ENCODE measurements at regions not wholly inside any gene's neighbourhood (a gene's known extent, or its start where the extent isn't known, plus 50 kb on each side); places are given as distances from the start of the nearest gene placed in this dataset.

DNA sequence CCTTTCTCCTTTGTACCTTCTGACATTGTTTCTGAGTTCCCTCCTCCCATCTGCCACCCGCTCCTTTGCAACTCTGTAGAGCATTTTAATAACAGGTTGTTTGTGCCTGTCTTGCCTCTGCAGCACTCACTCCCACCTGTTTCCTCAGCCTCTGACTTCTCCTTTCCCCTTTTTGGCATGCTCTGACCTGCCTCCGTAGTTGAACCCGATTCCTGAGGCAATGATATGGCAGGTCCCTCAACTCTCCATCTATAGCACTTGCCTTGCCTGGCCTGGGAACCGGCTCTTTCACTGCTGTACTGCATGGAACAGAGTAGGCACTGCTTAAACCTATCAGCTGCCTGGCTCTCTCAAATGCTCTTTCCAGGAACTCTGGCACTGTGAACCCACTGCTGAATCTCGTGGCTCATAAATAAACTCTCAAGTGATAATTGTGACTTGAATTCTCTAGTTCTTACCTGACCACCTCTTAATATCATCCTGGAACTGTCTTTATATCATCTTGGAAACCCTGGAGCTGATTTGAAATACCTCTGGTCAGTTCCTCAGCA, 50.3 kb downstream of the UTRN start:
- no peak for DNase-seq

DNA sequence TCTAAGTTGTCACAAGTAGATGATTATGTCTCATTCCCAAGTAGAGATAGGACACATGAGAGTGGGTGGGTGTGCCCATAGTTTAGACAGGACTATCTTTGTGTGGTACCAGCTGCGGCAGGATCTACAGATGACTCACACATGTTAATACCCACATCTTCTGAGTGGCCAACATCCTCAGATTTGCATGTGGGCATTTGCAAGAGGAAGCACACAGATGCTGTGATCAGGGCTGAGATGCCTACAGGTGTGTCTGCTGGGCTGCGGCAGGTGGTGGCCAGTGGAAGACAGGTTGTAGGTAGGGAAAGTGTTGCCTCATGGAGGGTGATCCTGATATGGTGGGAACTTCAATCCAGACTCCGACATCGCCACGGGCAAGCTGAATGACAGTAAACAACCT, 50.8 kb downstream of the UTRN start:
- peak; percentile 28 for DNase-seq

DNA sequence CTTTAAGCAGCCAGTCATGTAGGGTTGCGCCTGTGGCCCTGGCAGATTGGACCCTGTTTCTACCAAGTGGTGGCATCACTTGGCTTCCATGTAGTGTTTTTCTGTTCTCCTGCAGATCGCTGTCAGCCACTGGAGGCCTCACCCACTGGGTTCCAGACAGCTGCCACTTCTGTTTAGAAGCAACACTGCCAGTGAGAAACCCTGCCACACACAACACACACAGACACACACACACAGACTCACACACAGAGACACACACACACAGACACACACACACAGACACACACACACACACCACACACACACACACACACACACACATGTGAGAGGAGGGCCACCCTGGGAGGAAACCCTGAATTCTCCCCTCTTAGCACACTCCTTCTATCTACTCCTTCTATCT, 51.8 kb downstream of the UTRN start:
- no peak for DNase-seq

DNA sequence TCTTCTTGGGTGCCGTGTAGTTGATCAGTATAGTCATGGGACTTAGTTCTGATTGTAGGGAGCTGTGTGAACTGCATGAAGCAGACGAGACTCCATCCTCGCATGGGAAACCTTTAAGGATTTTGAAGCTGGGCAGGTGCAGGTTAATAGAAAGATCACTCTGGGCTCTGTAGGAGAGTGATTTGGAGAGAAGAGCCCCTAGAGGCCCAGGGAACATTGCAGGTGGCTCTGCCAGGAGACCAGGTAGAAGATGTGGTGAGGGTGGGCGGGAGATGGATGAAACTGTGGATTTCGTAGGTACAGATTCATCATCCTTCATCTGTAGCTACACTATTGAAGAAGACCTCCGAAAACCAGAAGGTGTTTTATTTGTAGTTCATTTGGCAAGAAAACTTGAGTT, 53.3 kb downstream of the UTRN start:
- DNase-seq: no peak

DNA sequence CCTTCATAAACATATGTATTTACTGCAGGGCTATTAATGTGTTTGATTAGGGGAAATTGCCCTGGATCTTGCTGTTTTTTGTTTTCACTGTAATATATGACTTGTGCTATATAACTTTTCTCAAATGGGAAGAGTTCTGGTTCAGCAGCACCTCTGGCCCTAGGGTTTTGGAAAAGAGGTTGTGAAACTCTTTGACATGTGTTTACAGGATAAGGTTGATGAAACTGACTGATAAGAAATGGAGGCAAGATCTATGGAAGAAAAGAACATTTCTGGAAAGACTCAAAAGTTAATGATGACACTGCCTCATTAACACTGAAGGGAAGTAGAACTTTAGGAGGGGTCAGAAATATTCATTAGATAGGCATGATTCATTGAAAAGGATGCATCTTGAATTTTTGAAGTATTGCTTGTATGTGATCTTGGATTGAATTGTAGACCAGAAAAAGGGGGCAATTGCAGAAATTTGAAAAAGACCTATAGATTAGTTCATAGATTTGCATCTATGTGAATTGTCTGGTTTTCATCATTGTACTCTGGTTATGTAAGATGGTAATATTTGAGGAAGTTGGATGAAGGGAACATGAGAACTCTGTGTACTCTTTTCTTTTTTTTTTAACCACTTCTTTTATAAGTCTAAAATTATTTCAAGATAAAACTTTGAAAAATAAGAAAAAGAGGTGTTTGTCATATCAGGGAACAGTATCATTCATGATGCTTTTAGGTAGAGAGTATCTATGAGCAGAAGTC, 54.0 kb downstream of the UTRN start:
- peak; percentile 30 for DNase-seq

DNA sequence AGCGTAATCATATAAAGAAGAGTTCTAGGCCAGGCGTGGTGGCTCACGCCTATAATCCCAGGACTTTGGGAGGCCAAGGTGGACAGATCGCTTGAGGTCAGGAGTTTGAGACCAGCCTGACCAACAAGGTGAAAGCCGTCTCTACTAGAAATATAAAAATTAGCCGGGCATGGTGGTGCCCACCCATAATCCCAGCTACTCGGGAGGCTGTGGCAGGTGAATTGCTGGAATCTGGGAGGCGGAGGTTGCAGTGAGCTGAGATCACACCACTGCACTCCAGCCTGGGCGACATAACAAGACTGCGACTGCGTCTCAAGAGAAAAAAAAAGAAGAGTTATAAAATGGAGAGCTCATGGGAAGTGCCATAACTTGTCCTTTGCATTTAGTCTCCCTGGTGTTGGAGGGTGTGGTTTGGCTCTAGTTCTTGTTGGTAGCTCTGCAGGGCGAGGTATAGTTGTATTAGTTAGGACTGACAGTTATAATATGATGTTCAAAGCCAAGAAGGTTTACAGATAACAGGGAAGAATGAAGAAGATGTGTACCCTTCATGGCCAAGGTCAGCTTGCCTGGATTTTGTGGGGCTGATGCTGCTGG, 54.8 kb downstream of the UTRN start:
- DNase-seq: no peak

DNA sequence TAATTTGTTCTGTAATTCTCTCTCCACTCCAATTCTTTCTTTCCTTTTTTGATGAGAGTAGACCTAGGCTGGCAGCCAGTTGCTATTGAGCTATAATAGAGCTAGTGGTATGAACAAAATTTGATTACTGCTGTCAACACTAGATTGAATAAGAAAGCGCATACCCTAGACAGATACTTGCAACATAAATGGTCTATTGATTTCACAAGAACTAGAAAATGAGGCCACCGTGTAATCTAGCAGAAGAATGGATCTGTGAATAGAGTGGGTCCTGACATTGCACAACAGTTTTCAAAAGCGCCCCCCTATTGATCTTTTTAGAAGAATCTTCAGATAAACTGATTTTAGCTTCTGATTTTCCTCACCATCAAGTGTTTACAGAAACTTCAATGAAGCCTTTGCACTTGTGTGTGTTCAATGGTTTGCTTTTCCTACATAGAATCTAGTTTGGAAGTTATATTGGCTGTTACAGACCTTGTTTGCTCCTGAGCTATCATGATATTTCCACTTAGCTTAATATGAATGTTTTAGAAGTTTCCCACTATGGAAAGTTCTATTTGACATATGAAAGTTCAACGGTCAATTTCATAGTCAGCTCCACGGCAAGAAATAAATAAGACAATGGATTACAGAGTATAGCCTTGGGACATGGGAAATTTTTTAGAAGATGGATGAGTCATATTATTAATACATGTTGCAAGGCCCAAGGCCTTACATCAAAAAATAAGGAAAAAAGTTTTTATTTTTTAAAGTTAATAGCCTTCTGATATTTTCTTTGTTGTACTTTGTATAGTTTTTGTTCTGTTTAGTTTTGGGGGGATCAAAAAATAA, 55.6 kb downstream of the UTRN start:
- peak; percentile 35 for DNase-seq

DNA sequence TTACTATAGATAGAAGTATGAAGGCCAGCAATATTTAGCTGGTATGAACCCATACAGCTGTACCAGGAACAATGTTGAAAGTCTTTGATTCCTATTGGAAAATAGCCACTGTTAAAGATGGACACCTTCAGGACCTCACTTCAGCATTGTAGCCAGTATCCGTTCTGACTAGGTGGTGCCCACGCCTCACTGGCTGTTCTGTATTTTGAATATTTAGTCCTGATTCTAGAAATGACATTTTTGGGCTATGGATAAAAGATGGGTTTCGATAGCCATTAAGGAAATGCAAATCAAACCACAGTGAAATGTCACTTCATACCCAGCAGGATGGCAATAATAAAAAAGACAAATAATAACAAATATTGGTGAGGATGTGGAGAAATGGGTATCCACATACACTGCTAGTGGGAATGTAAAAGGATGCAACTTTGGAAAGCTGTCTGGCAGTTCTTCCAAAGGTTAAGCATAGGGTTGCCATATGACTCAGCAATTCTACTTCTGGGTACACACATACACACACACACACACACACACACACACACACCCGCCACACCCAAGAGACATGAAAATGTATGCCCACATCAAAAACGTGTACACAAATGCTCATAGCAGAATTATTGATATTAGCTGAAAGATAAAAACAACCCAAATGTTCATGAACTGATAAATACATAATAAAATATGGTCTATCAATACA, 56.8 kb downstream of the UTRN start:
- no peak for DNase-seq

DNA sequence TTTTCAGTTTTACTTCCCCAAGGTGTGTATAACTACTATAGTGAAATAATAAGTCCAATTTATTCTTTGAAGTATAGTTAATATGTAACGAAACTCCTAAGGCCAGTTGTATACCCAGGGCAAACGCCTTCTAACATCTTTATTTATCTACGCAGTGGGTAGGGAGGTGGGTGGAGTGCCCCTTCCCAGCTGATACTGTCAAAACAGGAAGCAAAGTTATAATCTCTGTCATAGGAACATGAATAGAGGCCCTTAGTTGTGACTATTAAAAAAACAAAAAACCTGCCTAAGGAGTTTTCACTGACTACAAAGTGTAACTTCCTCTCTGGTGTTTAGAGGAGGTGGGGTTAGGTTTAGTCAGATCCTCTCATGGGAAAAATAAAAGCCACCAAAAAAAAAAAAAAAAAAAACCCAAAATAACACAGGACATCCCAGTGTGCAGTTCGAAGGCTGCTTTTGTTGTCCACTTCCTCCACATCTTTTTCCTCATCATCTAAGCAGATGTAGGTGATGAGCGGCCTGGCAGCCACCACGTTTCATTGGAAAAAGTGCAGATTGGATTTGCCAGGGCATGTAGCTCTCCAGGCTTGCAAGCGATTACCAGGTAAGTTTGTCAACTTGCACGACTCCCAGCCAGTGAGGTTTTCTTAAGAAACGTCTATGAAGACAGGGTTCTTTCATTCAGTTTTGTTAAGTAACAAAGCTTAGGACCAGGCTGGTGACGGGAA, 58.7 kb downstream of the UTRN start:
- DNase-seq: peak; percentile 63

DNA sequence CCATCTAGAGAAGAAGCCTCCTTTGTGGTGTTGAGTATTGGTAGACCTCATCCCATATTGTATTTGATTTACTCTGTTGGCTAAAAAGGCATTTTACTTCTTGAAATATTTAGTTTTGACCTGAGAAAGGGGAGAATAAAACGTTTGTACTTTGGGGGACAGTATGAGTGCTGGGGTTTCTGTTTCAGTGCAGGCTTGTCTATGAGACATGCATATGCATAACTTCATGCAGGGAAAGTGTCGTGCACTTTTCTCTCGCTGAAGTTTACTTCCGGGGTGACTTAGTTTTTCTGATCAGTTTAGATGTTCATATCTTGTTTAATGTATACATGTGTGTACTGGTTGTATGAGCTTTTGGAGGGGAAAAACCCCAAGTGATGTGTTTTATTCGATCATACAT, 59.5 kb downstream of the UTRN start:
- no peak for DNase-seq

DNA sequence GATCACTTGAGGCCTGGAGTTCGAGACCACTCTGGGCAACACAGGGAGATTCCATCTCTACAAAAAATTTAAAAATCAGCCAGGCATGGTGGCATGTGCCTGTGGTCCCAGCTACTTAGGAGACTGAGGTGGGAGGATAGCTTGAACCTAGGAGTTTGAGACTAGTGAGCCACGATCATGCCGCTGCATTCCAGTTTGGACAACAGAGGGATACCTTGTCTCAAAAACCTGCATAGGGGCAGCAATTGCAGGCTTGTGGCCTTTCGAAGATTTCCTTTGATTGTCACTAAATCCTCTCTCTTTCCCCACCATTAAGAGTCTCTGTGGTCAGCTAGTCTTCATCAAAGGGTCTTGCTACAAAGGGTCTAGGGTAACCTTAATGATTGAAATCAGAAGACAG, 60.3 kb downstream of the UTRN start:
- DNase-seq: no peak

DNA sequence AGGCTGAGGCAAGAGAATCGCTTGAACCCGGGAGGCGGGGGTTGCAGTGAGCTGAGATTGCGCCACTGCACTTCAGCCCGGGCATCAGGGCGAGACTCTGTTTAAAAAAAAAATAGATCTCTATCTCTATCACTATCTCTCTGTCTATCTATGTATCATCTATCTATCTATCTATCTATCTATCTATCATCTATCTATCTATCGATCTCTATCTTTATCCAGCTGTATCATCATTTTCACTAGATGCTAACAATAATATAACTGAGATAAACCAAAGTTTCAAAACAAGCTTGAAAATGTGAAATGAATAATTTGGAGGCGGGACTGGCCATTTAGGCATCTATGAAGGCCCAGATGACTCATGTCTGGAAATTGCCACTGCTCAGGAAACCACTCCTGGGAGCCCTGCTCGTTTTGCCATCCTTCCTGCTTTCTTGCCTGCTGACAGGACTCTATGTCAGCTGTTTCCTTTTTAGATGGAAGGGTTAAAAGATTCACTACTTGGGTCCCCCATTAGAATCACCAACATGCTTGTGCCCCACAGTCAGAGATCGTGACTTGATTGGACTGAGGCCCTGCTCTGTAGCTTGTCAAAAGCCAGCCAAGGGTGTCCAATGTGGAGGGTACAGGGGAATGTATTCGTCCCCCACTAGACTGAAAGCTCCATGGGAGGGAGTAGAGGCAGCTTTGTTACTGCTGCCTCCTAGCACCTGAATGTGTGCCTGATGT, 61.7 kb downstream of the UTRN start:
- peak; percentile 75 for DNase-seq

DNA sequence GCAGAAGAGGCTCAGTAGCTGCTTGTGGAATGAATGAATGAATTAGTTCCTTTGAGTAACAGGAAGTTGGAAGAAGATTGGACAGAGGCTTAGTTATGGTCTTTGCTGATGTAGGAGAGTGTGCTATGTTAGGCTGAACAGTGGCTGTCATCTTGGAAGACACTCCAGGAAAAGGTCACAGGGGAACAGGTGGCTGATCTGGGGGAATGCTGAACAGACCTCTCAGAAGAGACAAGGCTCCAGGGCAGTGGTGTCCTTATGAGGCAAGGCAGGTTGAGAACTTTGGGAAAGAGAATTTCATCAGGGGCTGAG, 62.3 kb downstream of the UTRN start:
- no peak for DNase-seq

DNA sequence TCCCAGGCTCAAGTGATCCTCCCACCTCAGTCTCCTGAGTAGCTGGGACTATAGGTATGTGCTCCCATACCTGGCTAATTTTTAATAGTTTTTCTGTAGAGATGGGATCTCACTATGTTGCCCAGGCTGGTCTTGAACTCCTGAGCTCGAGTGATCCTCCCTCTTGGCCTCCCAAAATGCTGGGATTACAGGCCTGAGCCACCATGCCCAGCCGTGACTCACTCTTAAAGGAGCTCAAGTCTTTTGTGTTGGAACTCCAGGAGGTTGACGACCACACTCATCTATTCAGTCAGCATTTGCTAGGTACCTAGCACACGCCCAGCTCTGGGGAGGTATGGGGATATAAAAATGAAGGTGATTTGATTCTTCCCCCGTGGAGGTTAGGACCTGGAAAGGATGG, 62.8 kb downstream of the UTRN start:
- no peak for DNase-seq

DNA sequence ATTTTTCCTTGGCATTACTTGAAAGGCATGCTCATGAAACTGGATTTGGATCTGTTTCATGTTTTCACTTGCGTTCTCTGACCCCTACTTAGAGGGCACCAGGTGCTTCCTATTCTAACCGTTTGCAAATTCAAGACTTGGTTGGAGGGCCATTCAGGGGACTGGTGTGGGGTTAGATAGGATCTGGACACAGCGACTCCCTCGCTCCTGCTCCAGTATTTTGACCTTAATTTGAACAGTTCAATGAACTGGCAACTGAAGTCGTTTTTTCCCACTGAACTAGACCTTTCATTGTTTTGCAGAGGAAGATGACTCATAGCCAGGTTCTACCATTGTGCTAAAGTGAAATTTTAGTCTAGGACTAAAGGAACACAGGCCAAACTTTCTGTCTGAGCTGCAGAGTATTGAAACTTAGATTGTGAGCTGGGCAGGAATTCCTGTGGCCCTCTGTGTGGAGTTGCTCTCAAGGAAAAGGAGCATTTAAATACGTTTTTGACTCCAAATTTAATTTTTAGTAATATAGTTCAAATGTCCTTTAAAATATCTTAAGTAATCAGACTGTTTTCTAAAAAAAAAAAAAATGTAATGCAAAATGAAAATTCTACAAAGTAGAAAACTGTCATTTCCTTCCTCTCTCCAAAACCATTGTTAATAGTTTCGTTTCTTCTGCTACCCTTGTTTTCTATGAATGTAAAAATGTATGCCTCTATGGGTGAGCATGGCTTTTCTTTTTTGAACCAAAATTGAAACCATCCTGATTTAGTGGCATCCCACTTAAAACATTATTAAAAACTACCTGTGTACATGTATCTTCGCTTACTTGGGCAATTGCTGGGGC, 64.8 kb downstream of the UTRN start:
- DNase-seq: peak; percentile 56

DNA sequence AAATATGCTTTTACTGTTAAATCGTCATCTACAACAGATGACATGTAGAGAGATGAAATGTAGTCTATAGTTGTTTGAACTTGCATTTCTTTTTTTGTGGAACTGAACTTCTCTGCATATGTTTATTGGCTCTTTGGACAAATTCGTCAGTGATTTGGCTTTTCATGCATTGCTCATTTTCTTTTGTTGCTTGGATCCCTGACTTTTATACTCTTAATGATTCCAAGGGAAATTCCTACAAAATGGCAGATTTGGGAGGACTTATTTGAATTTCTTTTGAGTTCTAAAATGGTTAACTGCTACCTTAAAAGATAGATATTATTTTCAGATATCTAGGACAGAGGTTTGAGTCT, 65.4 kb downstream of the UTRN start:
- DNase-seq: peak; percentile 46

DNA sequence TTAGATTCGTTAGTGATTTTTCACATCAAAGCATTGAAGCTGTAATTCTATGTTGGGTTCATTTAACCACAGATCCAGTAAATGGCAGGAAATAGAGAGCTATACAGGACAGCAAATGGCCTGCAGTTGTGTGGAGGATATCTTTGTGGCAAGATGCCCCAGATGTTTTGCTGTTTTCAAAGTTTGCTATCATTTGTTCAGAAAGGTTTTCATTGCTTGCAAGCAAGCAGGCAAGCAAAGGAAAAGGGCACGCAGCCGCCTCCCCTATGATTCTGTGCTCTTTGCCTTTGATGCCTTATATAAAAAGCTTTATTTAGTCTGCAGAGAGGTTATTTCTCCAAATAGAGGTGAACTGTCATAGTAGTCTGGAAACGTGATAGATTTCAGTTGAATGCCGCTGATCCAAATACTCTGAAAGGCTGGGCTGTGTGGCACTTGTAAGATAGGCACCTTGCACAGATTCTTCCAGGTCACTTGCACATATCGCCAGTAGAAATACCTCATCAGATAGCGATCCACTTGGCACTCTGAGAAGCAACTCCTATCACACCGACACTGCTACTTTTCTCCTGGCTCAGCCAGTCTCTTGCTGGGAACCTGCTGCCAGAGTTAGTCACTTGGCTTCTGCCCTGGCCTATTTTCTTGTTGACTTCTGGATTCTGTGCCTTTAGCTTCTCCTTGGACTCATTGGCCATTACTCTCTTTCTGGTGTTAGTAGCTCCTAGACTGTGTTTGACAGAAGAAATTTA, 66.4 kb downstream of the UTRN start:
- DNase-seq: no peak

DNA sequence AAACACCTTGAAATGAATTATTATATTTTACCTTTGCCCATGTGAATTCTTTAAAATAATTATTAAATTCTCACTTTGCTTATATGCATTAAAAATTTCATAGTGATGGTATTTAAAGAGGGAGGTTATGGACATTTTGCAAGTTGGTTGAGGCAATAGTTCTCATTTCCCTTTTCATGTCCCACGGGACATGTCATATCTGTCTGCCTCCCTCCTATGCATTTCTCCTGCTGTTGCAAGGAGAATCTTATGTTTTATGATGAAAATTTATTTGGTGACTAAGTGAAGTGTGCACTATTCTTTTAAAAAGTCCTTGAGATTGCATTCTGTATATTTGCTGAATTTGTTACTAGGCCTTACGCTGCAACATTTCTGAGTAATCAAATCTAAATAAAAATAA, 67.2 kb downstream of the UTRN start:
- peak; percentile 87 for DNase-seq

DNA sequence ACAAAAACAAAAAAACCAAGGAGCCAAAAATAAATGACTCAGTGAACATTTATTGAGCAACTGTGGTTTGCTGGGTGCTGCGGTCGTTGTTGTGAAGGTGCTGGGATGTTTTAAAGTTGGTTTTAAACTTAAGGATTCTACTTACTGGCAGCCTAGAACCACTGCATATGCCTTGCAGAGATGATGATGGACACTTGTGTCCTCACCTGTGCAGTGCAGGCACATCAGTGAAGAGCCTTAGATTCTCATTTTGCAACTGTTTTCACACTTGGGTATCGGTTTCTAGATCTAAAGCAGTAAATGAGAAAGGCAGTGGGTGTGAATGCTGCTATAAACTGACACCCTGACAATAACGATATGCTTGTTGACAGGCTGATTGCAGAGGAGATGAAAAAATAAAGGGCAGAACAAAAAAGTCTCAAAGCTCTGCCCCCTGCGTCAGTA, 68.8 kb downstream of the UTRN start:
- DNase-seq: no peak

DNA sequence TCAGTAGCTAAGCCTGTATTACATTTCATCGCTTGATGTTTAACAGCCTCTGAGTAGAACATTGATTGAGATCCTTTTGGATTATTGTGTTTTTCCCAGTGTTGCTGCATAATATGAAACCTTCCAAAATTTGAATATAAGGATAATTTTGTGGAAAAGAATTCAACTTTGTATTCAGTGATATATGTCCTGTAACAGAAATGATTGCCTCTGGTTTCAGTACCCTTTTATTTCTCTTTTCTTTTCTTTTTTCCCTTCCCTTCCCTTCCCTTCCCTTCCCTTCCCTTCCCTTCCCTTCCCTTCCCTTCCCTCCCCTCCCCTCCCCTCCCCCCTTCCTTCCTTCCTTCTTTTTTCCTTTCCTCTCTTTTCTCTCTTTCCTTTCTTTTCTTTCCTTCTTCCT, 74.6 kb downstream of the UTRN start:
- DNase-seq: no peak
